ENCODE measurements at regions not wholly inside any gene's neighbourhood (a gene's known extent, or its start where the extent isn't known, plus 50 kb on each side); places are given as distances from the start of the nearest gene placed in this dataset.

GRCh38 chr12:5220835-5221234 lies 177.2 kb downstream of the KCNA5 start:
- TF ChIP-seq, protein P1, sequence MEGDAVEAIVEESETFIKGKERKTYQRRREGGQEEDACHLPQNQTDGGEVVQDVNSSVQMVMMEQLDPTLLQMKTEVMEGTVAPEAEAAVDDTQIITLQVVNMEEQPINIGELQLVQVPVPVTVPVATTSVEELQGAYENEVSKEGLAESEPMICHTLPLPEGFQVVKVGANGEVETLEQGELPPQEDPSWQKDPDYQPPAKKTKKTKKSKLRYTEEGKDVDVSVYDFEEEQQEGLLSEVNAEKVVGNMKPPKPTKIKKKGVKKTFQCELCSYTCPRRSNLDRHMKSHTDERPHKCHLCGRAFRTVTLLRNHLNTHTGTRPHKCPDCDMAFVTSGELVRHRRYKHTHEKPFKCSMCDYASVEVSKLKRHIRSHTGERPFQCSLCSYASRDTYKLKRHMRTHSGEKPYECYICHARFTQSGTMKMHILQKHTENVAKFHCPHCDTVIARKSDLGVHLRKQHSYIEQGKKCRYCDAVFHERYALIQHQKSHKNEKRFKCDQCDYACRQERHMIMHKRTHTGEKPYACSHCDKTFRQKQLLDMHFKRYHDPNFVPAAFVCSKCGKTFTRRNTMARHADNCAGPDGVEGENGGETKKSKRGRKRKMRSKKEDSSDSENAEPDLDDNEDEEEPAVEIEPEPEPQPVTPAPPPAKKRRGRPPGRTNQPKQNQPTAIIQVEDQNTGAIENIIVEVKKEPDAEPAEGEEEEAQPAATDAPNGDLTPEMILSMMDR (conservative IDR thresholded peaks at IDR 0.05; ENCODE audit: low read depth, low read length): no peak
- DNase-seq (ENCODE audit: low read depth): no peak
- no peak overlapping the region for H3K4me3 ChIP-seq (ENCODE audit: low read depth, low read length)

DNA sequence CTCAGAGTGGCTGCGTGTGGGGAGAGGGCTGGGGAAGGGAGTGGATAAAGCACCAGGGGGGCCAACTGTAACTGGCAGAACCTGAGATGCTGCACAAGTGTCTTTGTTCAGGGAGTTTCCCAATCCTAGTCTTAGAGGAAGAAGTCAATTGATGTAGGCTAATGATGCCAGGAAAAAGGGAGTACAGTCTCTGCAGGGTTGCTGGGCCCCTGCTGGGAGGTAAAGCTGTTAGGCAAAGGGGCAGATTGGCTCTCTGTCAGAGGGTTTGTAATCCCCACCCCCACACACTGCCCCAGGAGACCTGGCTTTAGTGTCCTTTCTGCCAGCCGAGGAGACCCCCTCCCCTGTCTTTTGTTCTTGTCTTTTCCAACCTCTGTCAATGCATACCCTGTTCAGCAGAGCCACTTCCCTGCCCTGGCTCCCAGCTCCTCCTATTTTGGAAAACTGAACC lies 178.4 kb downstream of the KCNA5 start:
- TF ChIP-seq, protein P1 (conservative IDR thresholded peaks at IDR 0.05; ENCODE audit: low read depth, low read length): no peak
- H3K4me3 ChIP-seq (ENCODE audit: low read depth, low read length): no peak overlapping the region
- DNase-seq (ENCODE audit: low read depth): no peak

DNA sequence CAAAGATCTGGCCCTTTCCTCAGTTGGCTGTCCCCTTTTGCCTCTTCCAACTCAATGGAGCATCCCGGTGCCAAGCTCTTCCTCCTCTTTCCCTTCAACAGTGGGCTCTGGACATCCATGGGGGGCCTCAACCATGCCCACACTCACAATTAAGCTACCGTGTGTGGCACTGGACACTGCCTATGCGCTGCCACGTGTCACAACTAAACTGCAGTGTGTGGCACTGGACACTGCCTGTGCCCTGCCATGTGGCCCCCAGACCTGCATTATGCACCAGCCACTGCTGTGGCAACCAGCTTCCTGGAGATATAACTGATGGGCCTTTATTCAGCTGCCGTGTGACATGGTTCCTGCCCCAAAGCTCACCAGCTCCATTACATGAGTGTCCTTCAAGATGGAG lies 179.1 kb downstream of the KCNA5 start:
- TF ChIP-seq, protein P1 (conservative IDR thresholded peaks at IDR 0.05; ENCODE audit: low read depth, low read length): no peak
- DNase-seq (ENCODE audit: low read depth): no peak
- H3K4me3 ChIP-seq (ENCODE audit: low read depth, low read length): no peak overlapping the region

DNA sequence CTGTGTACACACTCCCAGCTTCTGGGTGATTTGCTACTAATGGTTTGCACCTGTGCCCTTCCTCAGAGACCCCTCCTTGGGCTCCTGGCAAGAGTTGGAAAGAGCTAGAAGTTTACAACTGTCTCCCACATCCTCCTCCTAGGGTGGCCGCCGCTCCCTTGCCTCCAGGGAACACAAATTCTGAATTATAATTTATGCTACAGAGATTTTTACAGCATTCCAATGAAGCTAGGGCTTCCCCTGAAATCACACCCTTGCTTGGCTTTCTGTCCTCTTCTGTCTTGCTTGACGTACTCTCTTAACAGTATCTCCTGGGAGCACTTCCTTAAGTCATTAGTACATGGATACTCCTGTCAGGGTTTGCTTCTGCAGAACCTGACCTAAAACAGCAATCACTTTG lies 180.2 kb downstream of the KCNA5 start:
- no peak for DNase-seq (ENCODE audit: low read depth)
- no peak overlapping the region for H3K4me3 ChIP-seq (ENCODE audit: low read depth, low read length)
- TF ChIP-seq, protein P1 (conservative IDR thresholded peaks at IDR 0.05; ENCODE audit: low read depth, low read length): no peak

GRCh38 chr12:5226581-5226980 lies 182.9 kb downstream of the KCNA5 start:
- DNase-seq (ENCODE audit: low read depth): no peak

DNA sequence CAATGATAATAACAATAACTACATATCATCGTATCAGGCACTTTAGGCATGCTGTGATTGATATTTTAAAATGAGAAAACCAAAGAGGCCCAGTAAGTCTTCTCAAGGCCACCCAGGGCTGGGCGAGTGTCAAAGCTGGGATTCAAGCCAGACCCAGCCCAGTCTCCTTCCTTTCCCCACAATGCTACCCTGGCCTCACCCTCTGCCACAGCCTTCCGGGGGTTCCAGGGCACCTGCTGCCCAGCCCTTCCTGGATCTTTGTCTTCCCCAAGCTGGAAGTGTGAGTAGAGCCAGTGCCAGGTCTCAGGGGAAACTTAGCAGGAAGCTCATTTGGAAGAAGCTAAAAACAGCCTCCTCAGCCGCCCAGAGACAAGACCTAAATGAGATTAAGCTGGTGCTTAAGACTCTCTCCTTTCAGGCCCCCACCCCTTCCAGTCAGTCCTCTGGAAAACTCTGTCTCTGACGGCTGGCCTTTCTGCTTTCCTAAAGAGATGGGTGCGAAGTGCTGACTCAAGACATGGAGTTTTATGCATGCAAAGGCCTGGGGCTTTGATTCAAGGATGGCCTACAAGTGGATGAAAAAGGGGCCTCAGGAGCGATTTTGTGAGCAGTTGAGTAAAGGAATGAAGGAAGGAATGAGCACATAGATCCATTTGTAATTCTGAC lies 184.2 kb downstream of the KCNA5 start:
- DNase-seq (ENCODE audit: low read depth): no peak

More at GRCh38 chr12:5226581-5226980, 182.9 kb downstream of the KCNA5 start:
- no peak overlapping the region for H3K4me3 ChIP-seq (ENCODE audit: low read depth, low read length)
- TF ChIP-seq, protein P1 (conservative IDR thresholded peaks at IDR 0.05; ENCODE audit: low read depth, low read length): no peak

More for the DNA sequence above, 184.2 kb downstream of the KCNA5 start:
- TF ChIP-seq, protein P1 (conservative IDR thresholded peaks at IDR 0.05; ENCODE audit: low read depth, low read length): no peak
- no peak overlapping the region for H3K4me3 ChIP-seq (ENCODE audit: low read depth, low read length)
